ENCODE measurements at regions not wholly inside any gene's neighbourhood (a gene's known extent, or its start where the extent isn't known, plus 50 kb on each side); places are given as distances from the start of the nearest gene placed in this dataset.

DNA sequence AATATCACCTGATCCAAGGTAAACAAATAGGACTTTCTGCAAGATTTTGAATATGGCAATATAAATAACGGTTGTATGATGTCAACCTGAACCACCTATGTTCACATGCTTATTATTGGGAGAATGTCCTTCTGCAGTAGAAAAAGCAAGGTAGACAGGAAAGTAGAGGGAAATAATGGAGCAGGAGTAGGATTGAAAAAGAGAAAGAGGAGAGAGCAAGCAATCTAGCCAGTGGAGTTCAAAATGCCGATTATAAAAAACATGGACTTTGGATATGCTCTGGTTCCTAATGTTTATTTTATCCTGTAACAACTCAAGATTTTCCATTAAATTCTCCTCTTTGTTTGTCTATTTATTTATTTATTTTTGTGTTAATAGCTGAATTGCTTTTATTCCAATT lies 878.0 kb upstream of the KCND2 start:
- no peak for DNase-seq
- ATAC-seq, result no peak
- Histone ChIP-seq H3K27me3 (ENCODE audit: control insufficient read depth, insufficient read depth) (no peaks in the 10 kb centered on the region), H3K9me3 (ENCODE audit: control insufficient read depth, low read length) (no peaks in the 10 kb centered on the region), H3K4me1 (ENCODE audit: control insufficient read depth, insufficient read depth, low read length) (no peaks in the 10 kb centered on the region), H3K27ac (ENCODE audit: low read length) (no peak overlapping the region), H3K4me3 (ENCODE audit: low read length) (no peak overlapping the region)
- intact Hi-C loops (cut with DNase I), result no loop called here
- 92% methylated on average over 2 of the region's 2 CpGs for WGBS

GRCh38 chr7:119397156-119397555 lies 875.8 kb upstream of the KCND2 start:
- 40% methylated on average over 2 of the region's 2 CpGs for WGBS
- ATAC-seq, result no peak
- H3K9me3 ChIP-seq (ENCODE audit: control insufficient read depth, low read length), result no peaks in the 10 kb centered on the region

GRCh38 chr7:119408596-119408995 lies 864.4 kb upstream of the KCND2 start:
- DNase-seq, result no peak
- H3K9me3 ChIP-seq (ENCODE audit: control insufficient read depth, low read length), result no peaks in the 10 kb centered on the region
- no peaks in the 10 kb centered on the region for H3K27me3 ChIP-seq (ENCODE audit: control insufficient read depth, insufficient read depth)
- H3K4me1 ChIP-seq (ENCODE audit: control insufficient read depth, insufficient read depth, low read length), result no peaks in the 10 kb centered on the region
- H3K27ac ChIP-seq (ENCODE audit: low read length), result no peak overlapping the region
- ATAC-seq, result no peak
- intact Hi-C loops (cut with DNase I), result no loop called here
- WGBS, result 73% methylated on average over 1 of the region's 1 CpG
- no peak overlapping the region for H3K4me3 ChIP-seq (ENCODE audit: low read length)

More at GRCh38 chr7:119397156-119397555, 875.8 kb upstream of the KCND2 start:
- Histone ChIP-seq H3K27me3 (ENCODE audit: control insufficient read depth, insufficient read depth) (no peaks in the 10 kb centered on the region), H3K27ac (ENCODE audit: low read length) (no peak overlapping the region), H3K4me3 (ENCODE audit: low read length) (no peak overlapping the region), H3K4me1 (ENCODE audit: control insufficient read depth, insufficient read depth, low read length) (no peaks in the 10 kb centered on the region)
- DNase-seq, result no peak
- intact Hi-C loops (cut with DNase I), result no loop called here

DNA sequence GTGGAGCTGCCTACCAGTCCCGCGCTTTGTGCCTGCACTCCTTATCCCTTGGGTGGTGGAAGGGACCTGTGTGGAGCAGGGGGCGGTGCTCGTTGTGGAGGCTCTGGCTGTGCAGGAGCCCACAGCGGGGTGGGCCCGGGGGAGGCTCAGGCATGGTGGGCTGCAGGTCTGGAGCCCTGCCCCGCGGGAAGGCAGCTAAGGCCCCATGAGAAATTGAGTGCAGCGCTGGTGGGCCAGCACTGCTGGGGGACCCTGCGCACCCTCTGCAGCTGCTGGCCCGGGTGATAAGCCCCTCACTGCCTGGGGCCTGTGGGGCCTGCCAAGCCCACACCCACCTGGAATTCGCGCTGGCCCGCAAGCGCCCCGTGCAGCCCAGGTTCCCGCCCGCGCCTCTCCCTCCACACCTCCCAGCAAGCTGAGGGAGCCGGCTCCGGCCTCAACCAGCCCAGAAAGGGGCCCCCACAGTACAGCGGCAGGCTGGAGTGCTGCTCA lies 859.6 kb upstream of the KCND2 start:
- Histone ChIP-seq H3K27me3 (ENCODE audit: control insufficient read depth, insufficient read depth) (no peaks in the 10 kb centered on the region), H3K9me3 (ENCODE audit: control insufficient read depth, low read length) (no peaks in the 10 kb centered on the region), H3K4me1 (ENCODE audit: control insufficient read depth, insufficient read depth, low read length) (no peaks in the 10 kb centered on the region), H3K27ac (ENCODE audit: low read length) (no peak overlapping the region), H3K4me3 (ENCODE audit: low read length) (no peak overlapping the region)
- intact Hi-C loops (cut with DNase I), result no loop called here
- no peak for ATAC-seq
- 96% methylated on average over 22 of the region's 22 CpGs for WGBS
- DNase-seq, result peak in 1 of 3 donors; percentile 34

- 68% methylated on average over 4 of the region's 4 CpGs for WGBS
- Histone ChIP-seq H3K9me3 (ENCODE audit: control insufficient read depth, low read length) (no peaks in the 10 kb centered on the region), H3K4me1 (ENCODE audit: control insufficient read depth, insufficient read depth, low read length) (no peaks in the 10 kb centered on the region), H3K4me3 (ENCODE audit: low read length) (no peak overlapping the region), H3K27ac (ENCODE audit: low read length) (no peak overlapping the region), H3K27me3 (ENCODE audit: control insufficient read depth, insufficient read depth) (no peaks in the 10 kb centered on the region)
- DNase-seq, result no peak
- intact Hi-C loops (cut with DNase I), result no loop called here
- ATAC-seq, result no peak
Measured at GRCh38 chr7:119415682-119416081, 857.3 kb upstream of the KCND2 start.

DNA sequence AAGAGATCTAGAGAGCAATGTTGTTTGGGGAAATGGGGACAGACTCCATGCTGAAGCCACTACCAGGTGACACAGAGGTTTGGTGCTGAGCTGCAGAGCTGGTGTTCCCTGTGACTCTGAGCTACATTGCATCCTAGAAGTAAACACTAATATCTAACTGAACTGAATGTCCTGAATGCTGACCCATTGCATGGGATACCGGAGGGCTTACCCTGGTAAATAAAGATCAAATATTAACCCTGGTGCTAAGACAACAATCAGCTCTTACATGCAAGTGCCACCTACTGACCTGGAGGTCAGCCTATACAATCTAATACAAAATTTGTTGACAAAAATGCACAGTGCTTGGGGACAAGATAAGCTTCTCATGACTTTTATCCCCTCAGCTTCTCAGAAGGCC lies 851.3 kb upstream of the KCND2 start:
- WGBS, result 71% methylated on average over 1 of the region's 1 CpG
- H3K4me1 ChIP-seq (ENCODE audit: control insufficient read depth, insufficient read depth, low read length), result no peaks in the 10 kb centered on the region
- no peak overlapping the region for H3K27ac ChIP-seq (ENCODE audit: low read length)
- ATAC-seq, result no peak
- DNase-seq, result no peak
- no peaks in the 10 kb centered on the region for H3K27me3 ChIP-seq (ENCODE audit: control insufficient read depth, insufficient read depth)
- no peak overlapping the region for H3K4me3 ChIP-seq (ENCODE audit: low read length)
- no peaks in the 10 kb centered on the region for H3K9me3 ChIP-seq (ENCODE audit: control insufficient read depth, low read length)
- intact Hi-C loops (cut with DNase I), result no loop called here

DNA sequence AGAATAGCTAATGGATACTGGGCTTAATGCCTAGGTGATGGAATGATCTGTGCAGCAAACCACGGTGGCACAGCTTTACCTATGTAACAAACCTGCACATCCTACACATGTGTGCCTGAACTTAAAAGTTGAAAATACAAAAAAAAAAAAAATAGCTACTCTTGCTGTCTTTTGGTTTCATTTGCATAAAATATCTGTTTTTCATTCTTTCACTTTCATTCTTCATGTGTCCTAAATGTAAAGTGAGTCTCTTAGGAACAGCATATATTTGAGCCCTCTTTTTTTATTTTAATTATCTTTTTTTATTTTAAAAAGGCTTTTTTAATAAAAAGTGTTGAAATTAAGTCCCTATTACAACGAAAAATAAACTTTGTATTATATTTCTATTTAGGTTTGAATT lies 836.1 kb upstream of the KCND2 start:
- intact Hi-C loops (cut with DNase I), result no loop called here
- Histone ChIP-seq H3K27me3 (ENCODE audit: control insufficient read depth, insufficient read depth) (no peaks in the 10 kb centered on the region), H3K9me3 (ENCODE audit: control insufficient read depth, low read length) (no peaks in the 10 kb centered on the region), H3K27ac (ENCODE audit: low read length) (no peak overlapping the region), H3K4me1 (ENCODE audit: control insufficient read depth, insufficient read depth, low read length) (no peaks in the 10 kb centered on the region), H3K4me3 (ENCODE audit: low read length) (no peak overlapping the region)
- WGBS, result 52% methylated on average over 2 of the region's 2 CpGs
- no peak for ATAC-seq
- DNase-seq, result no peak

- DNase-seq (no peak), ATAC-seq (no peak)
- Histone ChIP-seq H3K27me3 (ENCODE audit: control insufficient read depth, insufficient read depth) (no peaks in the 10 kb centered on the region), H3K4me3 (ENCODE audit: low read length) (no peak overlapping the region), H3K9me3 (ENCODE audit: control insufficient read depth, low read length) (no peaks in the 10 kb centered on the region), H3K4me1 (ENCODE audit: control insufficient read depth, insufficient read depth, low read length) (no peaks in the 10 kb centered on the region), H3K27ac (ENCODE audit: low read length) (no peak overlapping the region)
- intact Hi-C loops (cut with DNase I), result no loop called here
- WGBS, result 11% methylated on average over 1 of the region's 1 CpG
Measured at GRCh38 chr7:119438315-119438714, 834.7 kb upstream of the KCND2 start.

GRCh38 chr7:119439192-119439591 lies 833.8 kb upstream of the KCND2 start:
- Histone ChIP-seq H3K9me3 (ENCODE audit: control insufficient read depth, low read length) (no peaks in the 10 kb centered on the region), H3K4me3 (ENCODE audit: low read length) (no peak overlapping the region), H3K4me1 (ENCODE audit: control insufficient read depth, insufficient read depth, low read length) (no peaks in the 10 kb centered on the region), H3K27ac (ENCODE audit: low read length) (no peak overlapping the region), H3K27me3 (ENCODE audit: control insufficient read depth, insufficient read depth) (no peaks in the 10 kb centered on the region)
- ATAC-seq (no peak), DNase-seq (no peak)
- intact Hi-C loops (cut with DNase I), result no loop called here
- 71% methylated on average over 4 of the region's 4 CpGs for WGBS

GRCh38 chr7:119452401-119452800 lies 820.6 kb upstream of the KCND2 start:
- ATAC-seq (no peak), DNase-seq (no peak)
- Histone ChIP-seq H3K9me3 (ENCODE audit: control insufficient read depth, low read length) (no peaks in the 10 kb centered on the region), H3K27ac (ENCODE audit: low read length) (no peak overlapping the region), H3K4me3 (ENCODE audit: low read length) (no peak overlapping the region), H3K27me3 (ENCODE audit: control insufficient read depth, insufficient read depth) (no peaks in the 10 kb centered on the region), H3K4me1 (ENCODE audit: control insufficient read depth, insufficient read depth, low read length) (no peaks in the 10 kb centered on the region)
- intact Hi-C loops (cut with DNase I), result no loop called here
- 56% methylated on average over 2 of the region's 2 CpGs for whole genome bisulfite sequencing

- H3K27me3 ChIP-seq (ENCODE audit: control insufficient read depth, insufficient read depth), result no peaks in the 10 kb centered on the region
- no peaks in the 10 kb centered on the region for H3K9me3 ChIP-seq (ENCODE audit: control insufficient read depth, low read length)
- 8% methylated on average over 1 of the region's 1 CpG for WGBS
- ATAC-seq (no peak), DNase-seq (no peak)
- intact Hi-C loops (cut with DNase I), result no loop called here
- H3K4me1 ChIP-seq (ENCODE audit: control insufficient read depth, insufficient read depth, low read length), result no peaks in the 10 kb centered on the region
- H3K27ac ChIP-seq (ENCODE audit: low read length), result no peak overlapping the region
- H3K4me3 ChIP-seq (ENCODE audit: low read length), result no peak overlapping the region
Measured at GRCh38 chr7:119465798-119466305, 807.1 kb upstream of the KCND2 start.

- WGBS, result 42% methylated on average over 7 of the region's 7 CpGs
- intact Hi-C loops (cut with DNase I), result no loop called here
- Histone ChIP-seq H3K4me1 (ENCODE audit: control insufficient read depth, insufficient read depth, low read length) (no peaks in the 10 kb centered on the region), H3K9me3 (ENCODE audit: control insufficient read depth, low read length) (no peaks in the 10 kb centered on the region), H3K27me3 (ENCODE audit: control insufficient read depth, insufficient read depth) (no peaks in the 10 kb centered on the region), H3K4me3 (ENCODE audit: low read length) (no peak overlapping the region), H3K27ac (ENCODE audit: low read length) (no peak overlapping the region)
- ATAC-seq, result no peak
- no peak for DNase-seq
Measured at GRCh38 chr7:119472408-119473038, 800.5 kb upstream of the KCND2 start.

Data from right cardiac atrium (tissue), 5 donors.